SU-DHL-6 (cell line): ENCODE measurements at regions not wholly inside any gene's neighbourhood (a gene's known extent, or its start where the extent isn't known, plus 50 kb on each side); places are given as distances from the start of the nearest gene placed in this dataset.

ENCODE experiments used
- H2AFZ ChIP-seq: fragments of 200-600 bp; sonication (generic); 2 replicates; pipeline ENCODE4 v1.6.1; 2014; ENCODE audit warnings: low read depth, mild to moderate bottlenecking, moderate library complexity, mixed read lengths, antibody characterized with exemption, low read length; ENCODE audit not compliant: severe bottlenecking
- H3F3A ChIP-seq: fragments of 200-600 bp; shearing (Covaris generic); 2 replicates; pipeline ENCODE4 v1.6.0; 2016; ENCODE audit warnings: antibody characterized with exemption, mild to moderate bottlenecking; ENCODE audit not compliant: insufficient read depth
- H3K27ac ChIP-seq: fragments of 200-600 bp; sonication (generic); 2 replicates; pipeline ENCODE4 v1.5.1; 2016; ENCODE audit warnings: low read depth, mild to moderate bottlenecking, low read length, moderate library complexity, mixed read lengths
- H3K27me3 ChIP-seq: fragments of 200-600 bp; sonication (generic), shearing (Covaris generic); 2 replicates; pipeline ENCODE4 v1.6.0; 2014; ENCODE audit warnings: mild to moderate bottlenecking, low read length
- H3K36me3 ChIP-seq: fragments of 200-600 bp; sonication (generic); 2 replicates; pipeline ENCODE4 v1.6.1; 2014; ENCODE audit warnings: mild to moderate bottlenecking, low read length, mixed read lengths
- H3K4me2 ChIP-seq: fragments of 300-600, 200-600 bp; shearing (Covaris generic), sonication (generic); 2 replicates; pipeline ENCODE4 v1.6.0; 2014; ENCODE audit warnings: low read length, low read depth, mild to moderate bottlenecking; ENCODE audit not compliant: poor library complexity, severe bottlenecking
- H3K4me3 ChIP-seq: fragments of 200-600 bp; sonication (generic); 2 replicates; pipeline ENCODE4 v1.5.1; 2014; ENCODE audit warnings: antibody characterized with exemption, low read length, mild to moderate bottlenecking, mixed read lengths; ENCODE audit not compliant: insufficient read depth, poor library complexity, severe bottlenecking
- H3K79me2 ChIP-seq: fragments of 200-600 bp; sonication (generic); 2 replicates; pipeline ENCODE4 v1.6.1; 2014; ENCODE audit warnings: mild to moderate bottlenecking, low read length, moderate library complexity; ENCODE audit not compliant: insufficient read depth
- H3K9ac ChIP-seq: fragments of 200-600 bp; sonication (generic); 2 replicates; pipeline ENCODE4 v1.7.0; 2014; ENCODE audit warnings: mild to moderate bottlenecking, low read length
- H3K9me2 ChIP-seq: fragments of 200-600 bp; sonication (generic); replicated peaks from 2 replicates; pipeline ENCODE4 v1.6.1; 2014; ENCODE audit warnings: low read length; ENCODE audit not compliant: insufficient read depth
- H3K9me3 ChIP-seq: fragments of 200-600 bp; sonication (generic); 2 replicates; pipeline ENCODE4 v1.6.1; 2014; ENCODE audit warnings: low read length, mixed read lengths; ENCODE audit not compliant: insufficient read depth
- H4K20me1 ChIP-seq: fragments of 200-600 bp; sonication (generic); 2 replicates; pipeline ENCODE4 v1.6.1; 2014; ENCODE audit warnings: low read depth, mild to moderate bottlenecking, antibody characterized with exemption, low read length, moderate library complexity, mixed read lengths
- CTCF ChIP-seq: fragments of 200-600 bp; sonication (generic); IDR thresholded peaks from one replicate; pipeline ENCODE4 v1.5.1; 2017; ENCODE audit warnings: antibody characterized with exemption, mild to moderate bottlenecking, low read length, moderate library complexity; ENCODE audit not compliant: insufficient read depth, poor library complexity, severe bottlenecking
- EZH2phosphoT487 ChIP-seq: fragments of 200-600 bp; sonication (generic), shearing (Covaris generic); conservative IDR thresholded peaks from 2 replicates; pipeline ENCODE4 v1.6.1; 2018; ENCODE audit warnings: mild to moderate bottlenecking, antibody characterized with exemption, low read length, moderate library complexity, mixed read lengths

- Histone ChIP-seq H2AFZ (no peak overlapping the region), H3K9me3 (no peaks in the 10 kb centered on the region), H3K4me2 (no peak overlapping the region), H3K9ac (no peak overlapping the region), H4K20me1 (no peaks in the 10 kb centered on the region), H3K36me3 (no peaks in the 10 kb centered on the region), H3K27me3 (no peaks in the 10 kb centered on the region), H3K9me2 (no peaks in the 10 kb centered on the region), H3K27ac (no peak overlapping the region), H3K79me2 (no peaks in the 10 kb centered on the region), H3K4me3 (no peak overlapping the region), H3F3A (no peaks in the 10 kb centered on the region)
- no peak for TF ChIP-seq EZH2phosphoT487
- TF ChIP-seq CTCF: no peak
Measured at GRCh38 chr4:133467290-133467947, 318.3 kb downstream of the PCDH10 start.

DNA sequence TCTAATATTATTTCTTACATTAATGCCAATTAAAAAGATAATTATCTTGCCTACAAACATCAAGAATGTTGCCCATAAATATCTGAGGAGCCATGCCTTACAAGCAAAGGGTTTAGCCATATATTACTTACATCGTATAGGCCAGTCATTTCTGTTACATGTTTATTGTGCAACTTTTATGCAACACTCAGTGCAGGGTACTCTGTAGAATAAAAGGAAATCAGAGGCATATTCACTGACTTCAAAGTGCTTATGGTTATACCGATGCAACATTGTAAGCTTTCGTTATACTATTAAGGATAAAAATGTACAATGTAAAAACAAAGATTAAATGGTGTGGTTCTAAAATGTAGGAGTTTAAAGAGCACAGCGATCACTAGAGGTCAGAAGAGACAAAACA is 315.9 kb downstream of the PCDH10 start:
- H3K36me3 ChIP-seq: no peaks in the 10 kb centered on the region
- no peaks in the 10 kb centered on the region for H4K20me1 ChIP-seq
- no peaks in the 10 kb centered on the region for H3K9me2 ChIP-seq
- H3K9me3 ChIP-seq: no peaks in the 10 kb centered on the region
- no peaks in the 10 kb centered on the region for H3F3A ChIP-seq
- no peak for TF ChIP-seq CTCF
- TF ChIP-seq EZH2phosphoT487: no peak
- no peak overlapping the region for H2AFZ ChIP-seq
- no peaks in the 10 kb centered on the region for H3K27me3 ChIP-seq
- H3K4me3 ChIP-seq: no peak overlapping the region
- no peak overlapping the region for H3K4me2 ChIP-seq
- no peak overlapping the region for H3K27ac ChIP-seq
- H3K9ac ChIP-seq: no peak overlapping the region
- H3K79me2 ChIP-seq: no peaks in the 10 kb centered on the region

- Histone ChIP-seq H2AFZ (no peak overlapping the region), H3K9me2 (no peaks in the 10 kb centered on the region), H3K9ac (no peak overlapping the region), H3K27ac (no peak overlapping the region), H3K36me3 (no peaks in the 10 kb centered on the region), H3K4me2 (no peak overlapping the region), H3K27me3 (no peaks in the 10 kb centered on the region), H3K4me3 (no peak overlapping the region), H3K9me3 (no peaks in the 10 kb centered on the region), H3F3A (no peaks in the 10 kb centered on the region), H3K79me2 (no peaks in the 10 kb centered on the region), H4K20me1 (no peaks in the 10 kb centered on the region)
- TF ChIP-seq EZH2phosphoT487 (no peak), CTCF (no peak)
Measured at GRCh38 chr4:133464311-133464710, 315.2 kb downstream of the PCDH10 start.
